H1 (cell line): ENCODE measurements at regions not wholly inside any gene's neighbourhood (a gene's known extent, or its start where the extent isn't known, plus 50 kb on each side); places are given as distances from the start of the nearest gene placed in this dataset.

Source experiments
- ATF3 ChIP-seq: IDR thresholded peaks from 2 replicates; pipeline ENCODE4 v1.6.1; 2011; ENCODE audit warnings: low read depth, mild to moderate bottlenecking, low read length; ENCODE audit not compliant: insufficient read depth
- CTCF ChIP-seq, 3 experiments: IDR thresholded peaks; 1 replicate in 2 of 3; 2 replicates in 1 of 3; pipeline versions ENCODE4 v1.5.1 to v1.6.1; 2011; ENCODE audit warnings: low read length in 3 of 3, mild to moderate bottlenecking in 3 of 3, inconsistent platforms in 2 of 3, low read depth in 1 of 3, moderate library complexity in 1 of 3; ENCODE audit not compliant: insufficient read depth in 1 of 3; ENCODE audit errors: control extremely low read depth in 1 of 3
- GTF2F1 ChIP-seq: IDR thresholded peaks from 2 replicates; pipeline ENCODE4 v1.6.1; 2012; ENCODE audit warnings: low read depth, low read length, improper control_type of control experiment, borderline replicate concordance
- MAX ChIP-seq: IDR thresholded peaks from 2 replicates; pipeline ENCODE4 v1.6.1; 2012; ENCODE audit warnings: inconsistent platforms
- POLR2A ChIP-seq, 2 experiments: IDR thresholded peaks; 1 replicate in 1 of 2; 2 replicates in 1 of 2; pipeline ENCODE4 v1.6.1; 2011; ENCODE audit warnings: low read depth in 2 of 2, low read length in 2 of 2, mild to moderate bottlenecking in 2 of 2; ENCODE audit errors: control extremely low read depth in 1 of 2
- POLR2AphosphoS5 ChIP-seq: IDR thresholded peaks from 2 replicates; pipeline ENCODE4 v1.6.1; 2011; ENCODE audit warnings: low read depth, low read length
- SP2 ChIP-seq: IDR thresholded peaks from 2 replicates; pipeline ENCODE4 v1.6.1; 2012; ENCODE audit warnings: mild to moderate bottlenecking, low read length, inconsistent platforms
- TAF1 ChIP-seq: IDR thresholded peaks from 2 replicates; pipeline ENCODE4 v1.6.1; 2011; ENCODE audit warnings: mild to moderate bottlenecking, low read depth, low read length
- TCF12 ChIP-seq: IDR thresholded peaks from 2 replicates; pipeline ENCODE4 v1.6.1; 2011; ENCODE audit warnings: low read depth, mild to moderate bottlenecking, low read length
- TEAD4 ChIP-seq: IDR thresholded peaks from 2 replicates; pipeline ENCODE4 v1.6.1; 2012; ENCODE audit warnings: low read depth, low read length, inconsistent platforms, mixed read lengths

GRCh38 chrX:39995457-39995856 is 102.3 kb downstream of the BCOR start:
- TF ChIP-seq TCF12 (no peak), CTCF (IDR thresholded peaks at IDR 0.05; ENCODE audit: control extremely low read depth in 1 of 3, insufficient read depth in 1 of 3, low read depth in 1 of 3, low read length in 3 of 3) (no peak), POLR2AphosphoS5 (no peak), POLR2A (IDR thresholded peaks at IDR 0.05; ENCODE audit: control extremely low read depth in 1 of 2, low read depth in 2 of 2, low read length in 2 of 2) (no peak), TEAD4 (no peak), ATF3 (no peak), TAF1 (no peak), MAX (no peak), GTF2F1 (no peak), SP2 (no peak)
